Gastrocnemius medialis (tissue), 4 donors: ENCODE measurements at regions not wholly inside any gene's neighbourhood (a gene's known extent, or its start where the extent isn't known, plus 50 kb on each side); places are given as distances from the start of the nearest gene placed in this dataset.

Experiments used
- POLR2A ChIP-seq, 2 donors: fragments of 450-650 bp; IDR thresholded peaks; one replicate each; pipeline ENCODE4 v1.6.1; 2017; ENCODE audit warnings: antibody characterized with exemption in 2 of 2, mild to moderate bottlenecking in 2 of 2, moderate library complexity in 2 of 2
- TF ChIP-seq, protein P1 (sequence below), 5 experiments: fragments of 450-650 bp in 3 of 5; fragments of 200-600 bp in 2 of 5; sonication (generic) in 2 of 5; IDR thresholded peaks in 4 of 5; conservative IDR thresholded peaks in 1 of 5; 1 replicate in 4 of 5; 2 replicates in 1 of 5; pipeline ENCODE4 v1.5.1; 2016 to 2019; ENCODE audit warnings: antibody characterized with exemption in 5 of 5, mild to moderate bottlenecking in 3 of 5, moderate library complexity in 3 of 5

GRCh38 chr1:208990456-208990855 lies 593.1 kb upstream of the CAMK1G start:
- TF ChIP-seq, protein P1, sequence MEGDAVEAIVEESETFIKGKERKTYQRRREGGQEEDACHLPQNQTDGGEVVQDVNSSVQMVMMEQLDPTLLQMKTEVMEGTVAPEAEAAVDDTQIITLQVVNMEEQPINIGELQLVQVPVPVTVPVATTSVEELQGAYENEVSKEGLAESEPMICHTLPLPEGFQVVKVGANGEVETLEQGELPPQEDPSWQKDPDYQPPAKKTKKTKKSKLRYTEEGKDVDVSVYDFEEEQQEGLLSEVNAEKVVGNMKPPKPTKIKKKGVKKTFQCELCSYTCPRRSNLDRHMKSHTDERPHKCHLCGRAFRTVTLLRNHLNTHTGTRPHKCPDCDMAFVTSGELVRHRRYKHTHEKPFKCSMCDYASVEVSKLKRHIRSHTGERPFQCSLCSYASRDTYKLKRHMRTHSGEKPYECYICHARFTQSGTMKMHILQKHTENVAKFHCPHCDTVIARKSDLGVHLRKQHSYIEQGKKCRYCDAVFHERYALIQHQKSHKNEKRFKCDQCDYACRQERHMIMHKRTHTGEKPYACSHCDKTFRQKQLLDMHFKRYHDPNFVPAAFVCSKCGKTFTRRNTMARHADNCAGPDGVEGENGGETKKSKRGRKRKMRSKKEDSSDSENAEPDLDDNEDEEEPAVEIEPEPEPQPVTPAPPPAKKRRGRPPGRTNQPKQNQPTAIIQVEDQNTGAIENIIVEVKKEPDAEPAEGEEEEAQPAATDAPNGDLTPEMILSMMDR (IDR thresholded peaks at IDR 0.05 in 4 of 5, conservative IDR thresholded peaks at IDR 0.05 in 1 of 5) = no peak
- no peak for TF ChIP-seq POLR2A (IDR thresholded peaks at IDR 0.05)
